Activated naive CD8-positive, alpha-beta T cell treated with anti-CD3 and anti-CD28 coated beads, Interleukin-2, amount 10 ng/mL, durations not matched to agents 7 days and 5 days (primary cell): ENCODE measurements at regions not wholly inside any gene's neighbourhood (a gene's known extent, or its start where the extent isn't known, plus 50 kb on each side); places are given as distances from the start of the nearest gene placed in this dataset.

ENCODE experiments used
- ATAC-seq: fragments of 150-1000 bp; cut with Tn5 transposase; one replicate; pipeline ENCODE4 v1.10.0; 2021; ENCODE audit warnings: low read depth, moderate library complexity
- POLR2A ChIA-PET: fragments of 350-600 bp; sonication (Branson Sonifier 250); formaldehyde crosslinking; loops from one replicate; lab custom pipeline; 2021; ENCODE audit warnings: antibody characterized with exemption; lab: Charles Lee
- DNase-seq: peaks from one replicate; pipeline ENCODE4 v3.0.0; 2021
- H3K27ac Mint-ChIP-seq: one replicate; pipeline ENCODE4 v1.8.0; 2022; ENCODE audit warnings: mild to moderate bottlenecking, mixed read lengths
- H3K27me3 Mint-ChIP-seq: one replicate; pipeline ENCODE4 v1.8.0; 2022; ENCODE audit warnings: mild to moderate bottlenecking, moderate library complexity, mixed read lengths
- H3K36me3 Mint-ChIP-seq: one replicate; pipeline ENCODE4 v1.8.0; 2021; ENCODE audit warnings: mild to moderate bottlenecking, mixed read lengths
- H3K4me1 Mint-ChIP-seq: one replicate; pipeline ENCODE4 v1.8.0; 2021; ENCODE audit warnings: mixed read lengths
- H3K4me3 Mint-ChIP-seq: one replicate; pipeline ENCODE4 v1.8.0; 2022; ENCODE audit warnings: mild to moderate bottlenecking, moderate library complexity, mixed read lengths
- H3K9me3 Mint-ChIP-seq: one replicate; pipeline ENCODE4 v1.8.0; 2021; ENCODE audit warnings: mixed read lengths

GRCh38 chr9:82531795-82532194 lies 531.1 kb downstream of the RASEF start:
- Mint-ChIP-seq H3K4me1 (no peaks in the 10 kb centered on the region), H3K27me3 (no peaks in the 10 kb centered on the region), H3K9me3 (peaks cover 7% of the 10 kb centered on the region), H3K36me3 (no peaks in the 10 kb centered on the region), H3K4me3 (no peak overlapping the region), H3K27ac (no peak overlapping the region)
- POLR2A ChIA-PET, result no interaction called here
- DNase-seq (no peak), ATAC-seq (no peak)

DNA sequence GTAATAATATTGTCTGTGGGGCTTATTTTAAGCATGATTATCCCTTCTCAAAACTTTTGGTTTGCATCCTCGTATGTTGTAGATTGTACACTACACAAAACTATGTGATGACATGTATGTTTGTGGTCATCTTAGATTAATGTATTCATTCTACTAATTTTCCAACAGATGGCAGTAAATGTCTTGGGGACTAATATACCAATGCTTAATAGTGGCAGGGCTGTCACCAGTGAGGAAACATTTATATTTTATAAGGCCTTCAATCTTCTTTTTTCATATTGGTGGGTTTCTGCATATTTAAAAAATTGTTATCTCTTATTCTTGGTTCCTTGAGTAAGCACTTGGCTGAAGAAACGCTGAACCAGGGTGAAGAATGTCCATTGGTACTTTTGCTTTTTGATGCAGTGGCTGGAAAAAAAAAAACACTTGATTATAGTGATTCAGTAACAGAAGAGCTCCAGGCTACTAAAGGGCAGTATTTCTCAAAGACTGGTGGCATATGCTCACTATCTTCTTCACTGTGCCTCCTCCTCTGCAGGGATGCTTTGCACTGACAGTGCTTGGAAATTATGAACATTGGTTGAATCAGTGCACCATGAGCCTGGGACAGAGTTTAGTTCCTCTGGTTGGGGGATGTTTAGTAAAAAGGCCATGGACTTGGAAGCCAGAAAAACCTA lies 530.3 kb downstream of the RASEF start:
- DNase-seq (no peak), ATAC-seq (no peak)
- no peak overlapping the region for H3K27ac Mint-ChIP-seq
- POLR2A ChIA-PET, result no interaction called here
- H3K4me1 Mint-ChIP-seq, result no peaks in the 10 kb centered on the region
- H3K27me3 Mint-ChIP-seq, result no peaks in the 10 kb centered on the region
- no peak overlapping the region for H3K4me3 Mint-ChIP-seq
- H3K9me3 Mint-ChIP-seq, result peaks cover 4% of the 10 kb centered on the region
- no peaks in the 10 kb centered on the region for H3K36me3 Mint-ChIP-seq

GRCh38 chr9:82535432-82535998 lies 527.4 kb downstream of the RASEF start:
- POLR2A ChIA-PET, result no interaction called here
- Mint-ChIP-seq H3K4me3 (no peak overlapping the region), H3K9me3 (no peaks in the 10 kb centered on the region), H3K36me3 (no peaks in the 10 kb centered on the region), H3K27ac (no peak overlapping the region), H3K27me3 (no peaks in the 10 kb centered on the region), H3K4me1 (no peaks in the 10 kb centered on the region)
- ATAC-seq (no peak), DNase-seq (no peak)

GRCh38 chr9:82538634-82539033 lies 524.3 kb downstream of the RASEF start:
- no peaks in the 10 kb centered on the region for H3K4me1 Mint-ChIP-seq
- DNase-seq (no peak), ATAC-seq (no peak)
- no peaks in the 10 kb centered on the region for H3K36me3 Mint-ChIP-seq
- H3K27me3 Mint-ChIP-seq, result peaks cover 2% of the 10 kb centered on the region
- no peaks in the 10 kb centered on the region for H3K9me3 Mint-ChIP-seq
- no peak overlapping the region for H3K4me3 Mint-ChIP-seq
- H3K27ac Mint-ChIP-seq, result no peak overlapping the region
- POLR2A ChIA-PET, result no interaction called here

DNA sequence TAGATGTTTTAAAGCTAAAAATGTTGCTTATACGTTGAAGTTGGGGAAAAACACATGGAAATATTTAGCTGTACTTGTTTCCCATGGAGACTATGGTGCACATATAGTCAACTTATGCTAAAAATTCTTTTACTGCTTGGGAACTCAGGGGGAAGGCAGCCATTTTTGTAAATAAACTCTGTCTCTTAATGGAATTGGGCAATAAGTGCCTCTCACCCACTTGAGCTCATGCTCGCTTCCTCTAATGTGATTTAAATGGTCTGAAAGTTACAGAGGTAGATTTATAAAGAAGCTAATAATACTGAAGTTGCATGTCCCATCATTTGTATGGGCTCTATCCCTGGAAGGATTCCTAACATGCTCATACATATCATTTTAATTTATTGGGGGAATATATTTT lies 523.8 kb downstream of the RASEF start:
- Mint-ChIP-seq H3K9me3 (no peaks in the 10 kb centered on the region), H3K27ac (no peak overlapping the region), H3K4me3 (no peak overlapping the region), H3K36me3 (no peaks in the 10 kb centered on the region), H3K4me1 (no peaks in the 10 kb centered on the region), H3K27me3 (peaks cover 2% of the 10 kb centered on the region)
- DNase-seq (no peak), ATAC-seq (no peak)
- POLR2A ChIA-PET, result no interaction called here

DNA sequence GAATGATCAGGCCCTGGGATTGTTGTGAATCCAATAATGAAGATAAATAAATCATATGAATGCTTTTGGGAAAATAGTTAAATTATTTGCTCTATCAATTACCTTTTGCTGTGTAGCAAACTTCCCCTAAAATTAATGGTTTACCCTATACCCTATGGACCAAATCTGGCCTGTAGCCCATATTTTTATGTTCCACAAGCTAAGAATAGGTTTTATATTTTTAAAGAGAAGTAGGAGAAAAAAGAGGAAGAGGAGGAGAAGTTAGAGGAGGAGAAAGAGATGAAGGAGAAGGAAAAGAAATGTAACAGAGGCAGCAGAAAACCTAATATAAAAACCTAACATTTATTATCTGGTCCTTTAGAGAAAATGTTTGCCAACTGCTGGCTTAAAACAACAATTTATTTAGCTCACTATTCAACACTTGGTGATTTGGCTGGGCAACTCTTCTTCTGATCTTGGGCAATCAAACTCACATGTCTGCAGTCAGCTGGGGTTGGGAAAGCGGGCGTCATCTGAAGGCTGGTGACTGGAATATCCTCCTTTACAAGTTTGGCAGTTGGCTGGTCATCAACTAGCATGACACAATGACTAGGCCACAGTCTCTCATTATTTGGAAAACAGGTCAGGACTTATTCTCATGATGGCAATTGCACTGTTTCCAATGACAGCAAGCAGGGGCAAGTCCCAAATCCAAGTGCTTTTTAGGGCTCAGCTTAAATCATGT lies 522.9 kb downstream of the RASEF start:
- no peak for ATAC-seq

GRCh38 chr9:82543726-82544125 lies 519.2 kb downstream of the RASEF start:
- Mint-ChIP-seq H3K27me3 (peaks cover 2% of the 10 kb centered on the region), H3K4me1 (no peaks in the 10 kb centered on the region), H3K36me3 (no peaks in the 10 kb centered on the region), H3K27ac (no peak overlapping the region), H3K4me3 (no peak overlapping the region), H3K9me3 (peaks cover 3% of the 10 kb centered on the region)
- DNase-seq, result no peak
- POLR2A ChIA-PET, result no interaction called here
- no peak for ATAC-seq

More for the DNA sequence above, 522.9 kb downstream of the RASEF start:
- H3K27me3 Mint-ChIP-seq, result peaks cover 2% of the 10 kb centered on the region
- H3K9me3 Mint-ChIP-seq, result peaks cover 1% of the 10 kb centered on the region
- H3K4me3 Mint-ChIP-seq, result no peak overlapping the region
- no peaks in the 10 kb centered on the region for H3K4me1 Mint-ChIP-seq
- no peak overlapping the region for H3K27ac Mint-ChIP-seq
- no peaks in the 10 kb centered on the region for H3K36me3 Mint-ChIP-seq
- POLR2A ChIA-PET, result no interaction called here
- no peak for DNase-seq

DNA sequence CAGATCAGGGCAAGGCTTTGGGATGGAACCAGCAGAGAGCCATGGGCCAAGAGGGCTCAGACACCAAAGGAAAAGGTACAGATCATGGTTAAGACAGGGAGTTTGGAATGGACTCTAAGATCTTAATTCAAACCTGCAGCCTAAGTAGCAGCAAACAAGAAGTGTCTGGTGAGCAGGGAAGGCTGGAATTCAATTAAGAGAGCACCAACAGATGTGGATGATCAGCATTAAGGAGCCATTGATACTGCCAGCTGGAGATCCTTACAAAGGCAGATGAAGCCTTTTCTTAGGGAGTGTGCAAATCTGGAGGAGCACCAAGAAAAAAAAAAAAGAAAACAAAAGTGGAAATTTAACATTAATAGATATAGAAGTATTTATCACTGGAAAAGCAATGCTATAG lies 516.8 kb downstream of the RASEF start:
- no peak for DNase-seq
- Mint-ChIP-seq H3K4me3 (no peak overlapping the region), H3K27ac (no peak overlapping the region), H3K9me3 (peaks cover 3% of the 10 kb centered on the region), H3K36me3 (no peaks in the 10 kb centered on the region), H3K27me3 (peaks cover 2% of the 10 kb centered on the region), H3K4me1 (no peaks in the 10 kb centered on the region)
- POLR2A ChIA-PET, result no interaction called here
- ATAC-seq, result no peak

DNA sequence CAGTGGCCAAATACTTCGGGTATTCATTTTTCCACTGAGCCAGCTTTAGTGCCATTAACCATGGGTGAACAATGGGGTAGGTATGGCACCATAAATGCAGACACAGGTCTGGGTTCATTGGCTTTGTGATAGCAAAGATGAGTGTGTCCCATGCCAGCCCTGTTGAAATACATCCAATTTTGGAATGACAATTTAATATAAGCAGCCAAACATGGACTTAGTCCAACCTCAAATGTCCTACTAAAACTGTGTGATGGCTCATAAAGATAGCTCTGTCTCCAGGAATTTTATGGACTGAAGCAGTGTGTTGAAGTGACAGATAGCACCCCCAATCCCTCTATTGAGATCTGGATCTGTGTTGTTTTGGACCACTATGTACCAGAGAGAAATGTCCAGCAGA lies 514.9 kb downstream of the RASEF start:
- H3K4me3 Mint-ChIP-seq, result no peak overlapping the region
- POLR2A ChIA-PET, result no interaction called here
- H3K27me3 Mint-ChIP-seq, result peaks cover 2% of the 10 kb centered on the region
- ATAC-seq (no peak), DNase-seq (no peak)
- peaks cover 3% of the 10 kb centered on the region for H3K9me3 Mint-ChIP-seq
- no peaks in the 10 kb centered on the region for H3K36me3 Mint-ChIP-seq
- no peaks in the 10 kb centered on the region for H3K4me1 Mint-ChIP-seq
- no peak overlapping the region for H3K27ac Mint-ChIP-seq

DNA sequence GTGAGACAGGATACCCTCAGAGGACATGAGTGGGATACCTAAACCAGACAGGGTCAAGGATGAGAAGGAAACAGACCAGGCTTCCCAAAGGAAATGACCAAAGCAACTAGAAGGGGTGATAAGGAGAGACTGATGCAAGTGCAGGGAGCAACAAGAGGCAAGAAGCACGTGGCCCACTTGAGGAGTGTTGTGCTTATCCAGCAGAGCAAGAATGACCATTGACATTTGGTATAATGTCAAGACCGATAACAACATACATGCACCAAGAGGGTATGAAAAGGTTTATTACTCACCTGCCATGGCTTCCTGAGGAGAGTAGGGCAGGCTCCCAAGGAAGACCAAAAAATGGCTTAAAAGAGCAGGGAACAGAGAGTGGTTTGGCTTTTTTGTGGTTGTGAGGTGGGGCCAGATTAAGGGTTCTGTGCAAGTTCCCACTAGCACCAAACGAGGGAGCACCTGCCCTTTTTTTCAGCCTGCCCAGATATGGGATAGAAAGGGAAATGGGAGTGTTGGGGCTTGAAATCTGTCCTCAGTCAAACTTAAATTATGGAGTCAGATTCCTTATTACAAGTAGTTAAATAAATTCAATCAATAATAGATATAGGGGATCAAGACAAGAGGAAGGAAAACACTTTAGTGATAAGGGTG lies 513.6 kb downstream of the RASEF start:
- no peak for DNase-seq
- Mint-ChIP-seq H3K27me3 (no peaks in the 10 kb centered on the region), H3K9me3 (peaks cover 3% of the 10 kb centered on the region), H3K27ac (no peak overlapping the region), H3K36me3 (no peaks in the 10 kb centered on the region), H3K4me3 (no peak overlapping the region), H3K4me1 (no peaks in the 10 kb centered on the region)
- no peak for ATAC-seq
- POLR2A ChIA-PET, result no interaction called here

- DNase-seq, result no peak
- H3K4me3 Mint-ChIP-seq, result no peak overlapping the region
- no peaks in the 10 kb centered on the region for H3K4me1 Mint-ChIP-seq
- POLR2A ChIA-PET, result no interaction called here
- no peaks in the 10 kb centered on the region for H3K27me3 Mint-ChIP-seq
- no peaks in the 10 kb centered on the region for H3K9me3 Mint-ChIP-seq
- no peak for ATAC-seq
- H3K27ac Mint-ChIP-seq, result no peak overlapping the region
- H3K36me3 Mint-ChIP-seq, result no peaks in the 10 kb centered on the region
These were observed 510.2 kb downstream of the RASEF start for GRCh38 chr9:82552784-82553183.

- no peak for ATAC-seq
- H3K27me3 Mint-ChIP-seq, result no peaks in the 10 kb centered on the region
- H3K27ac Mint-ChIP-seq, result no peak overlapping the region
- no peaks in the 10 kb centered on the region for H3K36me3 Mint-ChIP-seq
- no peaks in the 10 kb centered on the region for H3K9me3 Mint-ChIP-seq
- DNase-seq, result no peak
- H3K4me3 Mint-ChIP-seq, result no peak overlapping the region
- POLR2A ChIA-PET, result no interaction called here
- no peaks in the 10 kb centered on the region for H3K4me1 Mint-ChIP-seq
These were observed 509.1 kb downstream of the RASEF start for GRCh38 chr9:82553654-82554366.

GRCh38 chr9:82554381-82554780 lies 508.6 kb downstream of the RASEF start:
- Mint-ChIP-seq H3K27ac (no peak overlapping the region), H3K9me3 (no peaks in the 10 kb centered on the region), H3K4me1 (no peaks in the 10 kb centered on the region), H3K27me3 (no peaks in the 10 kb centered on the region), H3K4me3 (no peak overlapping the region), H3K36me3 (no peaks in the 10 kb centered on the region)
- DNase-seq, result no peak
- ATAC-seq, result no peak
- POLR2A ChIA-PET, result no interaction called here
